GM12892 (cell line): ENCODE measurements at regions not wholly inside any gene's neighbourhood (a gene's known extent, or its start where the extent isn't known, plus 50 kb on each side); places are given as distances from the start of the nearest gene placed in this dataset.

Experiments
- POLR2A ChIP-seq: IDR thresholded peaks from 2 replicates; pipeline ENCODE4 v1.6.1; 2011; ENCODE audit warnings: low read depth, low read length, control low read depth
- TAF1 ChIP-seq: IDR thresholded peaks from 2 replicates; pipeline ENCODE4 v1.6.1; 2011; ENCODE audit warnings: low read depth, mild to moderate bottlenecking, control low read depth, low read length, borderline replicate concordance

DNA sequence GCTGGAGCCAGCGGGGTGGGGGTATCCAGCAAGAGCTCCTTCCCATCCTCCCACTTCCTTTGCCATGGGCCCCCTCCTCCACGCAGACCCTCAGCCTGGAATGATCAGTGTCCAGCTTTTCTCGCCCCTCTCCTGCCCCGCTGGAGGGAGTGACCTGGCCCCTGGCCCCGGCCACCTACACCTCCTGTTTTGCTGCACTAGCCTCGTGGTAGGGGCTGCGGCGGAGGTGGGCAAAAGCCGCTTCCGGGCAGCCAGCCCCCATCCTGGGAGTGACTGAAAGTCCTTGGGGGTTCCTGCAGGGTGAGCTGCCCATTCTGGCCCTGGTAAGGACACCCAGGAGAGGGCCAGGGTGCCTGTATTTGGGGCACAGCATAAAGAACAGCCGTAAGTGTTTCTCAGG, 295.7 kb downstream of the SEC14L1 start:
- TF ChIP-seq POLR2A (no peak), TAF1 (no peak)
